MM.1S (cell line): ENCODE measurements at regions not wholly inside any gene's neighbourhood (a gene's known extent, or its start where the extent isn't known, plus 50 kb on each side); places are given as distances from the start of the nearest gene placed in this dataset.

Experiments
- CTCF ChIP-seq: fragments of 300-600 bp; sonication (generic); IDR thresholded peaks from 2 replicates; pipeline ENCODE4 v1.5.1; 2016; ENCODE audit warnings: antibody characterized with exemption, low read length, mixed read lengths
- EZH2 ChIP-seq: fragments of 300-600 bp; sonication (generic); optimal IDR thresholded peaks from 2 replicates; pipeline ENCODE3; 2017; ENCODE audit warnings: low read depth, mild to moderate bottlenecking, antibody characterized with exemption, low read length, mixed read lengths

- TF ChIP-seq EZH2 (no peak), CTCF (no peak)
These were observed 70.3 kb upstream of the NHSL1 start for GRCh38 chr6:138569554-138569953.
